A549 (cell line): ENCODE measurements at regions not wholly inside any gene's neighbourhood (a gene's known extent, or its start where the extent isn't known, plus 50 kb on each side); places are given as distances from the start of the nearest gene placed in this dataset.
A peak's percentile ranks its signal among the peaks of the same experiment; 100 is the strongest.

Experiments
- ATAC-seq, 2 experiments: fragments of 200-7000 bp in 1 of 2; fragments of >200 bp in 1 of 2; cut with Nextera tagmentation in 1 of 2; cut with Tn5 transposase in 1 of 2; 3 replicates each; pipeline versions ENCODE4 v1.8.0 to v1.9.1; 2018 to 2020; ENCODE audit warnings: mild to moderate bottlenecking in 1 of 2, moderate library complexity in 1 of 2
- CTCF ChIA-PET: fragments of 300-600 bp; sonication (Branson Sonifier 250); formaldehyde crosslinking; extraction: SDS; loops from one replicate; lab custom pipeline; 2021; ENCODE audit warnings: antibody characterized with exemption, inconsistent platforms; lab: Yijun Ruan, JAX
- POLR2A ChIA-PET: fragments of 350-600 bp; formaldehyde crosslinking; extraction: SDS; loops from one replicate; lab custom pipeline; 2021; ENCODE audit warnings: antibody characterized with exemption, inconsistent platforms; lab: Yijun Ruan, JAX
- DNase-seq, 2 experiments: peaks; one replicate each; pipeline versions ENCODE4 v3.0.0 to v3.0.0-alpha.2; 2011 to 2016; ENCODE audit warnings: low read depth in 1 of 2, low spot score in 1 of 2
- FAIRE-seq: peaks from 2 replicates; lab custom pipeline; 2011; peaks lifted over from hg19 to GRCh38; lab: Jason Lieb, UNC
- H3K27ac ChIP-seq, 2 experiments: fragments of >200 bp; sonication (Bioruptor Twin); formaldehyde crosslinking; 3 replicates each; pipeline ENCODE4 v1.5.1; 2016 to 2017
- H3K4me1 ChIP-seq: fragments of >200 bp; sonication (Bioruptor Twin); formaldehyde crosslinking; 3 replicates; pipeline ENCODE4 v1.6.1; 2016
- H3K4me2 ChIP-seq: fragments of >200 bp; sonication (Bioruptor Twin); formaldehyde crosslinking; 3 replicates; pipeline ENCODE4 v1.6.1; 2016
- H3K4me3 ChIP-seq: fragments of >200 bp; sonication (Bioruptor Twin); formaldehyde crosslinking; 3 replicates; pipeline ENCODE4 v1.5.1; 2016
- H3K9me3 ChIP-seq: fragments of >200 bp; sonication (Bioruptor Twin); formaldehyde crosslinking; 3 replicates; pipeline ENCODE4 v1.6.1; 2016
- BHLHE40 ChIP-seq: IDR thresholded peaks from 2 replicates; pipeline ENCODE4 v1.6.1; 2012; ENCODE audit warnings: low read depth, low read length, inconsistent platforms
- CBX8 ChIP-seq: fragments of 200-600 bp; sonication (generic); IDR thresholded peaks from 2 replicates; pipeline ENCODE4 v1.6.1; 2016
- CEBPB ChIP-seq, 2 experiments: fragments of >200 bp in 1 of 2; sonication (Bioruptor Twin) in 1 of 2; formaldehyde crosslinking in 1 of 2; IDR thresholded peaks; 2 replicates each; pipeline ENCODE4 v1.6.1; 2012 to 2016
- CHD2 ChIP-seq: fragments of 150-350 bp; IDR thresholded peaks from 2 replicates; pipeline ENCODE4 v1.6.1; 2014; ENCODE audit warnings: low read length; ENCODE audit not compliant: partially characterized antibody
- CHD4 ChIP-seq: fragments of 200-600 bp; sonication (generic); IDR thresholded peaks from 2 replicates; pipeline ENCODE4 v1.6.1; 2016; ENCODE audit warnings: antibody characterized with exemption, mild to moderate bottlenecking, borderline replicate concordance
- EHF ChIP-seq: fragments of 250-450 bp; sonication (Bioruptor Pico); IDR thresholded peaks from 2 replicates; pipeline ENCODE4 v1.5.0; 2020; ENCODE audit warnings: mild to moderate bottlenecking
- EHMT2 ChIP-seq: fragments of 200-600 bp; sonication (generic); IDR thresholded peaks from 2 replicates; pipeline ENCODE4 v1.6.1; 2016; ENCODE audit warnings: antibody characterized with exemption, low read depth, mild to moderate bottlenecking, moderate library complexity
- FOSB ChIP-seq: fragments of 250-450 bp; sonication (Bioruptor Pico); IDR thresholded peaks from 2 replicates; pipeline ENCODE4 v1.5.0; 2020; ENCODE audit warnings: mild to moderate bottlenecking, moderate library complexity
- FOSL2 ChIP-seq, 2 experiments: fragments of 450-650 bp in 1 of 2; fragments of >200 bp in 1 of 2; sonication (Bioruptor Twin) in 1 of 2; formaldehyde crosslinking; IDR thresholded peaks; 2 replicates each; pipeline versions ENCODE4 v1.5.0 to v1.6.1; 2016 to 2020; ENCODE audit warnings: mild to moderate bottlenecking in 1 of 2, moderate library complexity in 1 of 2
- FOXS1 ChIP-seq: fragments of 250-450 bp; sonication (Bioruptor Pico); IDR thresholded peaks from 2 replicates; pipeline ENCODE4 v1.5.0; 2020; ENCODE audit warnings: mild to moderate bottlenecking, moderate library complexity
- GATA3 ChIP-seq: IDR thresholded peaks from 2 replicates; pipeline ENCODE4 v1.6.1; 2012; ENCODE audit warnings: borderline replicate concordance
- HDAC2 ChIP-seq: fragments of 200-600 bp; sonication (generic); IDR thresholded peaks from 2 replicates; pipeline ENCODE4 v1.6.1; 2016
- HEYL ChIP-seq: fragments of 250-450 bp; sonication (Bioruptor Pico); IDR thresholded peaks from 2 replicates; pipeline ENCODE4 v1.8.0; 2021; ENCODE audit warnings: mild to moderate bottlenecking, moderate library complexity
- HOXA7 ChIP-seq: fragments of 250-450 bp; sonication (Bioruptor Pico); IDR thresholded peaks from 2 replicates; pipeline ENCODE4 v1.5.0; 2020; ENCODE audit warnings: mild to moderate bottlenecking, moderate library complexity
- HOXB13 ChIP-seq: fragments of 250-450 bp; sonication (Bioruptor Pico); IDR thresholded peaks from 2 replicates; pipeline ENCODE4 v1.5.0; 2020; ENCODE audit warnings: low read depth, mild to moderate bottlenecking, moderate library complexity
- HOXB5 ChIP-seq: fragments of 250-450 bp; sonication (Bioruptor Pico); IDR thresholded peaks from 2 replicates; pipeline ENCODE4 v1.5.0; 2020; ENCODE audit warnings: mild to moderate bottlenecking, moderate library complexity
- JUN ChIP-seq, 2 experiments: fragments of >200 bp; sonication (Bioruptor Twin); formaldehyde crosslinking; IDR thresholded peaks; 2 replicates in 1 of 2; 3 replicates in 1 of 2; pipeline ENCODE4 v1.6.1; 2016 to 2017
- JUNB ChIP-seq: fragments of >200 bp; sonication (Bioruptor Twin); formaldehyde crosslinking; IDR thresholded peaks from 2 replicates; pipeline ENCODE4 v1.6.1; 2016
- KDM1A ChIP-seq: fragments of 200-600 bp; sonication (generic); IDR thresholded peaks from 2 replicates; pipeline ENCODE4 v1.6.1; 2016; ENCODE audit warnings: low read depth, mild to moderate bottlenecking
- NFE2L2 ChIP-seq: fragments of 150-350 bp; conservative IDR thresholded peaks from 2 replicates; pipeline ENCODE4 v1.6.1; 2014; ENCODE audit warnings: low read length
- PHF8 ChIP-seq: fragments of 200-600 bp; sonication (generic); IDR thresholded peaks from 2 replicates; pipeline ENCODE4 v1.6.1; 2016; ENCODE audit warnings: low read depth, mild to moderate bottlenecking, antibody characterized with exemption, moderate library complexity, borderline replicate concordance
- POLR2A ChIP-seq: IDR thresholded peaks from 2 replicates; pipeline ENCODE4 v1.6.1; 2012; ENCODE audit warnings: mild to moderate bottlenecking, low read length
- RAD21 ChIP-seq, 2 experiments: fragments of >200 bp in 1 of 2; sonication (Bioruptor Twin) in 1 of 2; formaldehyde crosslinking in 1 of 2; IDR thresholded peaks in 1 of 2; conservative IDR thresholded peaks in 1 of 2; 2 replicates in 1 of 2; 3 replicates in 1 of 2; pipeline ENCODE4 v1.6.1; 2012 to 2018; ENCODE audit warnings: inconsistent platforms in 1 of 2
- RARB ChIP-seq: fragments of 250-450 bp; sonication (Bioruptor Pico); IDR thresholded peaks from 2 replicates; pipeline ENCODE4 v1.8.0; 2021; ENCODE audit warnings: mild to moderate bottlenecking, moderate library complexity
- RCOR1 ChIP-seq: fragments of 150-350 bp; IDR thresholded peaks from 2 replicates; pipeline ENCODE4 v1.6.1; 2014; ENCODE audit warnings: antibody characterized with exemption, low read length, low read depth
- RFX5 ChIP-seq: fragments of 450-650 bp; IDR thresholded peaks from 2 replicates; pipeline ENCODE4 v1.7.1; 2014; ENCODE audit warnings: antibody characterized with exemption, mild to moderate bottlenecking, moderate library complexity
- RNF2 ChIP-seq: fragments of 200-600 bp; sonication (generic); IDR thresholded peaks from 2 replicates; pipeline ENCODE4 v1.6.1; 2016; ENCODE audit warnings: low read depth, mild to moderate bottlenecking, antibody characterized with exemption, moderate library complexity, borderline replicate concordance
- SMC3 ChIP-seq: fragments of >200 bp; sonication (Bioruptor Twin); formaldehyde crosslinking; IDR thresholded peaks from 3 replicates; pipeline ENCODE4 v1.6.1; 2018; ENCODE audit warnings: inconsistent platforms
- SREBF2 ChIP-seq: fragments of 450-650 bp; IDR thresholded peaks from 2 replicates; pipeline ENCODE4 v1.6.1; 2014; ENCODE audit warnings: mild to moderate bottlenecking, moderate library complexity
- ZFP36 ChIP-seq: fragments of 450-650 bp; IDR thresholded peaks from 2 replicates; pipeline ENCODE4 v1.6.1; 2014; ENCODE audit warnings: borderline replicate concordance; ENCODE audit not compliant: partially characterized antibody
- ZNF302 ChIP-seq: fragments of 250-450 bp; sonication (Bioruptor Pico); IDR thresholded peaks from 2 replicates; pipeline ENCODE4 v1.9.0; 2021; ENCODE audit warnings: inconsistent platforms, mild to moderate bottlenecking, moderate library complexity
- ZSCAN20 ChIP-seq: fragments of 250-450 bp; sonication (Bioruptor Pico); IDR thresholded peaks from 2 replicates; pipeline ENCODE4 v1.8.0; 2022; ENCODE audit warnings: mild to moderate bottlenecking, moderate library complexity
- WGBS: methylation state at CpG from one replicate; pipeline ENCODE4 v1.1.6; 2017; ENCODE audit errors: missing lambda C conversion rate; 5-methylcytosine and 5-hydroxymethylcytosine counted together
- TF ChIP-seq, protein P1 (sequence below): fragments of 250-450 bp; sonication (Bioruptor Pico); IDR thresholded peaks from 2 replicates; pipeline ENCODE4 v1.5.0; 2021; ENCODE audit warnings: mild to moderate bottlenecking, moderate library complexity, borderline replicate concordance
- TF ChIP-seq, protein P2 (sequence below): fragments of 450-650 bp; IDR thresholded peaks from 2 replicates; pipeline ENCODE4 v1.6.1; 2014; ENCODE audit warnings: antibody characterized with exemption
- TF ChIP-seq, protein P3 (sequence below): fragments of >200 bp; sonication (Bioruptor Twin); formaldehyde crosslinking; IDR thresholded peaks from 3 replicates; pipeline ENCODE4 v1.6.1; 2016
- TF ChIP-seq, protein P4 (sequence below): fragments of 250-450 bp; sonication (Bioruptor Pico); IDR thresholded peaks from 2 replicates; pipeline ENCODE4 v1.5.0; 2020; ENCODE audit warnings: low read depth, mild to moderate bottlenecking, moderate library complexity
- TF ChIP-seq, protein P5 (sequence below): IDR thresholded peaks from 2 replicates; pipeline ENCODE4 v1.6.1; 2012
- TF ChIP-seq, protein P6 (sequence below): fragments of >200 bp; sonication (Bioruptor Twin); formaldehyde crosslinking; IDR thresholded peaks from 2 replicates; pipeline ENCODE4 v1.6.1; 2016

DNA sequence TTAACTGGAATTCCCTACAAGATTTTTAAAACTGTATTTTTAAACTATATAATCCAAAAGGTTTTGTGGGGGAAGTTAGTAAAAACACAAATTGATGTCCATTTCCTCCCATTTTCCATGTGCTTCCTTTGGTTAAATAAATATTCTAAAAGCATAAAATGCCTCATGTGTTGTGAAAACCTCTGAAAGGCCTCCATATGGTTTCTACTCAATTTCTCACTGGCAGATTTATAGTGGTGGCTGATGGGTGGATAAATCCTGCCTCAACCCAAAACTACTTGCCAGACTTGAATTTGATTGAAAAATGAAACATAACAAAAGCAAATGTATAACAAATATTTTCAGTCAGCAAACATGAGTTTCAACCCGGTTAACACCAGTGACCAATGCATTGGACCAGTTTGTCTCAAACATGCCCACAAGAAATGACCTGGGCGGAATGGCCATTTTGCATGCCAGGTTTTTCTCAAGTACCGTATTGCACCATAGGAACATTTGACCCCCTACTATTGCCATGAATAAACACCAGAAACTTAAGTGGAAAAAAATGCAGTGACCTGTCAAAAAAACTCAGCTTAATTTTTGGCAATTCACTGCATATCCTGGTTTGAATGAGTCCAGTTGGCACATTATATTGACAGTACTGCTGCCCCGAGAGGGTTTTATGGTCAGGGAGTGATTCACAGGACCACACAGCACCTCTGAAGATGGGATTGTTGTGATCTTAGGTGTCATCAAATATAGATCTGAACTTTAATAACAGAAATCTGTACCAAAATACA is 454.6 kb upstream of the ANKRD30A start:
- H3K4me2 ChIP-seq, result peak overlapping the region; percentile 65
- POLR2A ChIA-PET, result interaction anchor here (1.2 kb wide), 1 partner anchor 389 kb away, joined by 3 read pairs; no protein-coding TSS in a partner anchor
- TF ChIP-seq, protein P1, sequence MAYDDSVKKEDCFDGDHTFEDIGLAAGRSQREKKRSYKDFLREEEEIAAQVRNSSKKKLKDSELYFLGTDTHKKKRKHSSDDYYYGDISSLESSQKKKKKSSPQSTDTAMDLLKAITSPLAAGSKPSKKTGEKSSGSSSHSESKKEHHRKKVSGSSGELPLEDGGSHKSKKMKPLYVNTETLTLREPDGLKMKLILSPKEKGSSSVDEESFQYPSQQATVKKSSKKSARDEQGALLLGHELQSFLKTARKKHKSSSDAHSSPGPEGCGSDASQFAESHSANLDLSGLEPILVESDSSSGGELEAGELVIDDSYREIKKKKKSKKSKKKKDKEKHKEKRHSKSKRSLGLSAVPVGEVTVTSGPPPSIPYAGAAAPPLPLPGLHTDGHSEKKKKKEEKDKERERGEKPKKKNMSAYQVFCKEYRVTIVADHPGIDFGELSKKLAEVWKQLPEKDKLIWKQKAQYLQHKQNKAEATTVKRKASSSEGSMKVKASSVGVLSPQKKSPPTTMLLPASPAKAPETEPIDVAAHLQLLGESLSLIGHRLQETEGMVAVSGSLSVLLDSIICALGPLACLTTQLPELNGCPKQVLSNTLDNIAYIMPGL (CRISPR knock-in tag), result no peak
- no peak for TF ChIP-seq HOXB13 (CRISPR knock-in tag)
- TF ChIP-seq HOXB5 (CRISPR knock-in tag), result no peak
- TF ChIP-seq, protein P2, sequence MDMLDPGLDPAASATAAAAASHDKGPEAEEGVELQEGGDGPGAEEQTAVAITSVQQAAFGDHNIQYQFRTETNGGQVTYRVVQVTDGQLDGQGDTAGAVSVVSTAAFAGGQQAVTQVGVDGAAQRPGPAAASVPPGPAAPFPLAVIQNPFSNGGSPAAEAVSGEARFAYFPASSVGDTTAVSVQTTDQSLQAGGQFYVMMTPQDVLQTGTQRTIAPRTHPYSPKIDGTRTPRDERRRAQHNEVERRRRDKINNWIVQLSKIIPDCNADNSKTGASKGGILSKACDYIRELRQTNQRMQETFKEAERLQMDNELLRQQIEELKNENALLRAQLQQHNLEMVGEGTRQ, result no peak
- no peak for TF ChIP-seq ZSCAN20
- TF ChIP-seq CHD2, result no peak
- TF ChIP-seq CEBPB (IDR thresholded peaks at IDR 0.05), result peak in 1 of 2 experiments; percentile 23; a peak in 3 of 4 replicates
- TF ChIP-seq RCOR1, result no peak
- 0 out of 5 replicates have a peak, but pooled peaks of 1 of the 2 experiments have one; percentile 47 for TF ChIP-seq JUN (IDR thresholded peaks at IDR 0.05)
- TF ChIP-seq ZNF302, result no peak
- TF ChIP-seq CHD4, result no peak
- no peak for TF ChIP-seq POLR2A
- TF ChIP-seq SMC3, result no peak; the same call in 2 of the 3 replicates
- TF ChIP-seq HEYL (CRISPR knock-in tag), result no peak
- no peak for TF ChIP-seq RARB
- no peak for TF ChIP-seq RNF2
- no peak for TF ChIP-seq EHMT2
- TF ChIP-seq ZFP36, result no peak
- no peak for TF ChIP-seq EHF
- no peak for TF ChIP-seq HDAC2
- 0 out of 5 replicates have a peak, but pooled peaks of 1 of the 2 experiments have one; percentile 29 for TF ChIP-seq RAD21 (conservative IDR thresholded peaks at IDR 0.05 in 1 of 2, IDR thresholded peaks at IDR 0.05 in 1 of 2)
- TF ChIP-seq, protein P3, sequence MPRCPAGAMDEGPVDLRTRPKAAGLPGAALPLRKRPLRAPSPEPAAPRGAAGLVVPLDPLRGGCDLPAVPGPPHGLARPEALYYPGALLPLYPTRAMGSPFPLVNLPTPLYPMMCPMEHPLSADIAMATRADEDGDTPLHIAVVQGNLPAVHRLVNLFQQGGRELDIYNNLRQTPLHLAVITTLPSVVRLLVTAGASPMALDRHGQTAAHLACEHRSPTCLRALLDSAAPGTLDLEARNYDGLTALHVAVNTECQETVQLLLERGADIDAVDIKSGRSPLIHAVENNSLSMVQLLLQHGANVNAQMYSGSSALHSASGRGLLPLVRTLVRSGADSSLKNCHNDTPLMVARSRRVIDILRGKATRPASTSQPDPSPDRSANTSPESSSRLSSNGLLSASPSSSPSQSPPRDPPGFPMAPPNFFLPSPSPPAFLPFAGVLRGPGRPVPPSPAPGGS, result peak; percentile 67; the same call in 1 of the 3 replicates
- TF ChIP-seq HOXA7 (CRISPR knock-in tag), result no peak
- TF ChIP-seq KDM1A, result no peak
- TF ChIP-seq RFX5, result no peak
- no peak for TF ChIP-seq BHLHE40
- TF ChIP-seq, protein P4, sequence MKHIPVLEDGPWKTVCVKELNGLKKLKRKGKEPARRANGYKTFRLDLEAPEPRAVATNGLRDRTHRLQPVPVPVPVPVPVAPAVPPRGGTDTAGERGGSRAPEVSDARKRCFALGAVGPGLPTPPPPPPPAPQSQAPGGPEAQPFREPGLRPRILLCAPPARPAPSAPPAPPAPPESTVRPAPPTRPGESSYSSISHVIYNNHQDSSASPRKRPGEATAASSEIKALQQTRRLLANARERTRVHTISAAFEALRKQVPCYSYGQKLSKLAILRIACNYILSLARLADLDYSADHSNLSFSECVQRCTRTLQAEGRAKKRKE (CRISPR knock-in tag), result no peak
- no peak for TF ChIP-seq FOXS1 (CRISPR knock-in tag)
- TF ChIP-seq, protein P5, sequence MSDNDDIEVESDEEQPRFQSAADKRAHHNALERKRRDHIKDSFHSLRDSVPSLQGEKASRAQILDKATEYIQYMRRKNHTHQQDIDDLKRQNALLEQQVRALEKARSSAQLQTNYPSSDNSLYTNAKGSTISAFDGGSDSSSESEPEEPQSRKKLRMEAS, result no peak
- no peak for TF ChIP-seq FOSL2 (IDR thresholded peaks at IDR 0.05)
- TF ChIP-seq FOSL2 (CRISPR knock-in tag; IDR thresholded peaks at IDR 0.05), result peak; percentile 50; the same call in 1 of the 2 replicates
- TF ChIP-seq SREBF2, result no peak
- TF ChIP-seq CBX8, result no peak
- no peak for TF ChIP-seq NFE2L2
- peak; percentile 56; the same call in 1 of the 2 replicates for TF ChIP-seq JUNB
- TF ChIP-seq, protein P6, sequence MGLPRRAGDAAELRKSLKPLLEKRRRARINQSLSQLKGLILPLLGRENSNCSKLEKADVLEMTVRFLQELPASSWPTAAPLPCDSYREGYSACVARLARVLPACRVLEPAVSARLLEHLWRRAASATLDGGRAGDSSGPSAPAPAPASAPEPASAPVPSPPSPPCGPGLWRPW, result no peak
- peak; percentile 64 for TF ChIP-seq GATA3
- TF ChIP-seq FOSB (CRISPR knock-in tag), result no peak
- no peak for TF ChIP-seq PHF8

More for the DNA sequence above, 454.6 kb upstream of the ANKRD30A start:
- DNase-seq (peak in 1 of 2 experiments; percentile 71), FAIRE-seq (no peak), ATAC-seq (peak; percentile 70 to 82; a peak in 5 of 6 replicates)
- no peak overlapping the region for H3K4me3 ChIP-seq
- H3K27ac ChIP-seq, result peak overlapping the region; percentile 56 to 74; a peak in 5 of 6 replicates
- no peaks in the 10 kb centered on the region for H3K9me3 ChIP-seq
- peaks cover 37% of the 10 kb centered on the region for H3K4me1 ChIP-seq
- CTCF ChIA-PET, result interaction anchor here (1.1 to 1.3 kb wide), 2 partner anchors 64 to 1036 kb away, joined by 3 read pairs; no protein-coding TSS in a partner anchor
- WGBS, result 48% methylated on average over 4 of the region's 4 CpGs
